HuH-7.5 (cell line): ENCODE measurements at regions not wholly inside any gene's neighbourhood (a gene's known extent, or its start where the extent isn't known, plus 50 kb on each side); places are given as distances from the start of the nearest gene placed in this dataset.

Experiments
- DNase-seq: peaks from one replicate; pipeline ENCODE4 v3.0.0; 2011; ENCODE audit warnings: low spot score

DNA sequence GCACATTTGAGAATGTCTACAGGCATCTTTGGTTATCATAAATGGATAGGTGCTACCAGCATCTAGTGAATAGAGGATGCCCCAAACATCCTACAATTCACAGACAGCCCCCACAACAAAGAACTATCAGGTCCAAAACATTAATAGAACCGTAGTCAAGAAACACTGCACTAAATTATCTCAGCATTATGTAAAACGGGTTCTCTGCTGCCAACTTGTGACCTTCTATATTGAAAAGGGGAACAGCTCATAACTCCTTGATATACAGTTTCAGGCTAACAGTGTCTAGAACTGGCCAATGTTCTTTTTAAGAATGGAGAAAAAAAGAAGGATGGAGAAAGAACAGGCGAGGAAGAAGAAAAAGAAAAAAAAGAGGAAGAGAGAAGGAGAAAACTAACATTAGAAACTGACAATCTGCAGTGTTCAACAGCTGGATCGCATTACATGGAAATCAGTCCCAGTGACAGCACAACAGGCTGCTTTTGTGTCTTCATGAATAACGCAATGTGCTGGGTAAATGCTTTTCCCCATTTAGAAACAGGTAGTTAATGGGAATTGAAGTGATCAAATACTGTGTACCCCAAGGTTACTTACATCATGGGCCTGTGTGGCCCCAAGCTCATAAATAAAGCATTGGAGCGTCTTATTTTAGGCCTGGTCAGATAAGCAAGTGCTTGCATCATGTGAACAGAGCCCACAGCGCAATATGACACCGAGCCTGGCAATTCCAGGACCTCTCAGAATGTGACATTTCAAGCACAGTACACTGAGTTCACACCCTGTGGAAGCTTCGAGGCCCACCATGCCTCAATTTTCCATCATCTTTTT lies 339.5 kb downstream of the DHX15 start:
- no peak for DNase-seq

DNA sequence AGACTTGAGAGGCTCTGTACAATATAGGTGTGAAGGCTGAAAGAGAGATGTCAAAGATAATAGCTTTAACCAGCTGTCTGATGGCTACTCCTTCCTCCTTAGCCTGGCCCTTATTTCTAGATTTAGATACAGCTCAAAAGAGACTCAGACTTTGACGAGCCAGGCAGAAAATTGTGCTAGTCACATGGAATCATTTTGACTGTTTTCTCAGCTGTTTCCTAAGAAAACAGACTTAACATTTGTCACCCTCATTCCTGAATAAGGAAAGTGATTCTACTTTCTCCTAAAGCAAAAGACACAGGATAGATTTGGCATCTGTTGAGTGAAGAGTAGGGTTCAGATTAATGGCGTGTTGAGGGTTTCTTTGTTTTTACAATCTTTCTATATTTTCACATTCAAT lies 340.7 kb downstream of the DHX15 start:
- no peak for DNase-seq

DNA sequence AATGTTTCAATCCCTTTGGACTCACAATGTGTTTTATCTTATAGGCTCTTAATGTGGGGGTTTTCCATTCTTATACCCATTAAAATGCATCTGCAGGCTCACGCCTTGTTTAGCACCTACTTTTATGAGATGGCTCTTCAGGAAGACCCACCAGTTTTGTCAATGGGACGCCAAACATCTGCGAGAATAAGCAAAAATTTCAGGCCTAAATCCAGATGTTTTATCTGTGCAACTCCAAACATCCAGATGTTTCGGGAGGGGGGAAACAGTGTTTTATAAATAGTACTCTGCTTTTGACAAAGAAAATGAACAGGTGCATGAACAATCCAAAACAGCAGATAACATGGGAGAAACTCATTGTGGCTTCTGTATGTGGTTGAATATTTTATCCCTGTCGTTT lies 342.8 kb downstream of the DHX15 start:
- no peak for DNase-seq

DNA sequence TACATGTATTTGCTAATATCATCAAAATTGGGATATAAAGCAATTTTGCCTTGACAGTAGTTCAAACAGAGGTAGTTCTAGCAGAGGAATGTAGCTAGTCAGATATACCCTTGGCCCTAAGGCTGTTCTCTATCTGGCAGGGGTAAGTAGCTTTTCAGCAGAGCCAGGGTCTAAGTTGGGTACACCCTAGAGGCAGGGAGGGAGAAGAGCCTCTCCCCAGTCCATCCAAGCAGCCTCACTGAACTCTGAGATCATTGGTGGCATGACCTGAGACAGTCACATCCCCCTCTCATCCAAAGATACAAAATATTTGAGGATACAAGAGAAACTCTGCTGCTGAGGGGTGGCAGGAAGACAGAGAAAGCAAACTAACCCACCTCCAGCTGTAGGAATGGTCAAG lies 343.7 kb downstream of the DHX15 start:
- no peak for DNase-seq

DNA sequence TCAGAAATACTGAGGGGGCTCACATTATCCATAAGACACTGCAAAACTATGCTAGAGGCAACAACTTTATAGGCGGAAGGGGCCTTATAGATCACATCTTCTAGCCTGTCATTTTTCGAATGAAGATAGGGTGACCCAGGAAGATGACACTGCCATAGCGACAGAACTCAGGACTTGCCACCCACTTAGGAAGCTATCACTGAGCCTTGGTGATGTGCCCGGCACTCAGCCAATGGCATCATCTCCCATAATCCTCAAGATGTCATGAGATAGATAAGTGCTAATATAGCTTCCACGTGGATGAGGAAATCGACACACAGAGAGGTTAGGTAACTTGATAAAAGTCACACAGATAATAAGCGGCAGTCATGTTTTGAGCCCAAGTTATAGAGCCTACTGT lies 346.6 kb downstream of the DHX15 start:
- DNase-seq: no peak

DNA sequence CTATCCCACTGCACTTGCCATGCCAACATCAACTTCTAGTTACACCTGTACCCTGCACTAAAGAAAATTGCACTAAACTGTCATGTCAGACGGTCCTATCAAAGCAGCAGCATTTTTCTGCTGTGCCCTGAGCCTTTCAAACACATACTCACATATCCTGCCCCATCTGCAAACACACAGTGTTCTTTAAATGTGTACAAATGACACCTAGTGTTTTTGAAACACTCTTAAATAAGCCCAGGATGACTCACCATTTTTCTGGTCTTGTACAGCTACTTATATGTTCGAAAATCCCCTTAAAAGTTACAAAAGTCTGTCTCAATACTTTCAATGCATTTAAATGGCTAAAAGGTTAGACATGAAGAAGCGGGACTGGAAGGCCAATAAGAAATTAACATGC lies 346.7 kb upstream of the PPARGC1A start:
- no peak for DNase-seq

DNA sequence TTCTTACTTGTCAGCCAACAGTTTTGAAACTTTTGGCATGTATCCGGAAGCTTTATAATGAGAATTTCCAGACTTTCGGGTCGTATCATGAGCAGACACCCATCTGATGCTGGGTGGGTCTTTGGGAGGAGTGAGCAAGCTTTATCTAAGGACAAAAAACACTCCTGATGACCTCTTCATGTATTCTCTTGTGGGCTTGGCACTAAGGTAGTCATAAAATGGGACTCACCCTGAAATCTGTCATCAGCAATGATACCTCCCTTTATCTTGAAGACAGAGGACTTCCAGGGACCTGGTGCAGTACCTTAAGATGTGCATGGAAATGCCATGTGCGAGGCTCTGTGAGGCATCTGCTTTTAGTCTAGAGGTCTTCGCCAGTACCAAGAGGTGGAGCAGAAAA lies 346.3 kb upstream of the PPARGC1A start:
- no peak for DNase-seq

DNA sequence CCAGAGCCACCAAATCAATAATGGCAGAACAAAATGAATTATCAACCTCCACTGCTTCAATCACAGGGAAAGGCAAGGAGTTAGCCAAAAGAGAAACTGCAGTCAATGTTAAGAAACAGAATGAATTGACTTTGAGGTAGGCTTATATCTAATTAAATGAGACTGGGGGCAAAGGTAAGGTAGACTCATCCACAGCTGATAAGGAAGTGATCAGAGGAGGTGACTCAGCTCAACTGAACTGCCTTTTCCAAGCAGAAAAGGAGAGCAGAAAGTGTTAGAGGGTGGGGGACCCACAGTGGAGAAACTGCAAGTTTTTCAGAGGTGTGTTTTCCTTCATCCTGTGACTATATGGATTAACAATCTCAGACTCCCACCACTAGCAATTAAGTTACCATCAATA lies 345.8 kb upstream of the PPARGC1A start:
- DNase-seq: no peak

DNA sequence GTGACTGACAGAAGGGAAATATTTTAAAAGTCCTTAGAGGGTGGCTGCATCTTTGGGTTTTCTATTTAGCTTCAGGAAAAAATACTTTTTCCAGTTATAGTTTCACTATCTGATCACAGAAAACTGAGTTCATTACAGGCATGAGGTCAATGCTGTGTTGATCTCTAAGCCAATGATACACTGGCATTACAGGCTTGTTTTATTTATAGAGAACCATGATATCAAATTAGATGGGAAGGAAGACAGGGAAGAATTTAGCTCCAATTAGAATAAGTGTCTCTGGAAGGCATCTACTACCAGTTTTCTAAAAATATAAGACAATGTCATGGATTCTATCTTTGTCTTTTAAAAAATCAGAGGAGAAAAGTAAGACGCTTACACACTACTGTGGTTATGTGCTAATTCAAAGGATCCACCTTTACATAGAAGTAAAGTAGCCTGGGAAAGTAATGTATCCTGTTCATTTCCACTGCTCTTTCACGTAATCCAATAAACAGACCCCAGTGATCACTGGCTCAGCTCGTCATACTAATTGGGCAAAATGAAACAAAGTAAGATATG lies 344.5 kb upstream of the PPARGC1A start:
- no peak for DNase-seq

DNA sequence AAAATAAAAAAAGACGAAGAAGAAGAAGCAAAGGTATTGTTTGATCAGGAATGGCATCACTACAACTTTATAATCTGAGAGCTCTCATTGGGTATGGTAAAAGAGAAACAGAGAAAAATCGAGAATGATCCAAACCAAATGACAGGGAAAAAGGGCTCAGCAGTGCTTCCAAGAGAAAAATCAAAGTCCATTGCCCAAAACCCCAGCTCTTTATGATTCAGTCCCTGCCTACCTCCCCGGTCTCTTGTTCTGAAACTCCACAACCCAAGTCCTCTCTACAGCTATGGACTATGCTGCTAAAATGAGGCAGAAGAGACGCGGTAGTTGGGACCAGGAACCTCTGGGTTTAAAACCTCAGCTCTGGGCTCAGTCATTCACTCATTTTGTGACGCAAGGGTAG lies 341.1 kb upstream of the PPARGC1A start:
- no peak for DNase-seq

DNA sequence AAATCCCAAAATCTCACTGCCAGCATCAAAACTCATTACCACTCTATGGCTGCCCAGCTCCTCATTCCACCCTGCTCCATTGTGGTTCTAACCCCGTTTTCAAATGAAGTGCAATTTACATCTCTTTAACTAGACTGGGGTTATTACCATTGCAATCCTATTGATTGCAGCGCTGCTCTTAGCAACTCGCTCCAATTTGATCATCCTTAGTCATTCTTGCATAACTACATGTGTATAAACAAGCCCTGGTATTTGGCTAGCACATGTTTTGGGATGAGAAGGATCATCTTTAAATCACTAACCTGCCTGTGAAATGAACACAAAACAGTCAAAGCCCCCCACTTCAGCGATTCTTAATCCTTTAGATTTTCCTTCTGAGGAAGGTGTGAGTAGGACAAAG lies 340.1 kb upstream of the PPARGC1A start:
- no peak for DNase-seq

DNA sequence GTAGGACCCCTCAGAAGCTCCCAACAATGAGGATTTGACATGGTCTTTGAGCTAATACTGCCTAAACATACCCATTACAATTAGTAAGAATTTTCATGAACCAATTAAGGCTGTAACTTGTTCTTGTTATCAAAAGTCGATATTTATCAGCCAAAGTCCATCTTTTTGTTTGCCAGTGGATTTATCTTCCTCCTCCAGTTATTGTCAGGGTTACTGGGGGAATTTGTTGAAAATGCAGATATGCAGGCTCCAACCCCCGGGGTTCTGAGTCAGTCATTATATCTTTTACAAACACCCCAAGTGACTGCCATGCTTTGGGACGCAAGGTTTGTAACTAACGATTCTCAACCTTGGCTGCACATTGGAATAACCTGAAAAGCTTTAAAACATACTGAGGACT lies 338.8 kb upstream of the PPARGC1A start:
- DNase-seq: no peak

DNA sequence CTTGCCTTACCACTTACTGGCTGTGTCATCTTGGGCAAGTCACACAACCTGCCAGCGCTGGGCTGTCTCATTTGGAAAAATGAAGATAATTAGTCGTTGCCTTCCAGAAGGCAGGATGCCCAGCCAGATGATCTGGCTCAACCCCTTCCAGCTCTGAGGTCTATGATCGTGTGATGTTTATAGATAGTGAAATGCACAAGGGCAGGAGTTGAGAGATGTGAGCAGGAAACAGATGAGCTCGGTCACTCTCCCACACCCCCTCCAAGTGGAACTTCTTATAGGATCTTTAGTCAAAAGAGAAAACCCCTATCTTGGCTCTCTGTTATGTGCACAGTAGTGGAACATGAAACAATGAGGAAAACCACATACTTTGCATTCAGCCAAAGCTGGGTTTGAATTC lies 336.8 kb upstream of the PPARGC1A start:
- no peak for DNase-seq

DNA sequence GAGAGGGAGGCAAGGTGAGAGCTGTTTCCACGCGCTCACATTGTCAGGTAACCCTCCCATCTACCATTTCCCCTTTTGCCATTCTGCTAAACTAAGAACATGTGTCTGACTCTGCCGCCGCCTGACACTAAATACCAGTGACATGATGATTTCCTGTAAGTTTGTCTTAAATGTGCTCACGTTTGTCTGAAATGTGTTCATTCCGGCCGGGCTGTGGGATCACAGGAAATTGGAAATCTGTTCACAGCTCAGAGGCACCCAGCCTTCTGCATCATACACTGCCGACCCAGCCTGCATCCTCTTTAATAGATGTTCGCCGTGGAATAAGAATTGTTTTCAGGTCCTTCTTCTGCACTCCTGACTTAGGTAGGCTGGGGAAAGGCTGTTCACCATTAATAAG lies 336.2 kb upstream of the PPARGC1A start:
- no peak for DNase-seq

DNA sequence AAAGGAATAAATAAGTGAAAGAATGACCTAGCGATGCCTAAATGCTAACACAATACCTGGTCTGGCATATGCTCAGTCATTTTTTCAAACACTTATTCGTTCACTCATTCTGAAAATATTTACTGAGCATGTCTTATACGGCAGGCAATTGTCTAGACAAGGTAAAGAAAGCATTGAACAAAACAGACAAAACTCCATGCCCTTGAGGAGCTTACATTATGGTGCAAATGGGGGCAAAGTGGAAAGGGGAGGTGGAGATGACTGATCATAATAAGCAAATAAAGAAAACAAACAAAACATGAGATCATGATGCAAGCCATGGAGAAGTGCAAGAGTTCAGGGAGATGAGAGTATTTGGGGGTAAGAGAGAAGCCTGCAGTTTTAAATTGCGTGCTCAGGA lies 334.6 kb upstream of the PPARGC1A start:
- no peak for DNase-seq

DNA sequence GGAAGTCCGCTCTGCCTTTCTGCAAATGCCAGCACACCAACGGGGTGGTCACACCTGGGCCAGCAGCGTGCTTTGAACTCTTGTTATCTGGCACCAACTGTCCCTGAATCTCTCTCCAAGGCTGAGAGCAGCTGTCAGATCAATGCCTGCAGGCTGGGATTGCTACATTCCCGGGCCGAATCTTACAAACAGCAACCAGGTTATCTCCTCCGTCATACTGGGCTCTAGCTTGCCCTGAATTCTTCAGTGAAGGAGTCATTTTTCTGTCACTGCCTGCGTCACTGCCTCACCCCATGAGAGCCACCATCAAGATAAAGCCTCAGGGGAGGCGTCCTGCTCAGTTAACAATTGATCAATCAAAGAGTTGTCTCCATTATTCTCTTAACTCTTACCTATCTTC lies 329.4 kb upstream of the PPARGC1A start:
- DNase-seq: peak; percentile 29

DNA sequence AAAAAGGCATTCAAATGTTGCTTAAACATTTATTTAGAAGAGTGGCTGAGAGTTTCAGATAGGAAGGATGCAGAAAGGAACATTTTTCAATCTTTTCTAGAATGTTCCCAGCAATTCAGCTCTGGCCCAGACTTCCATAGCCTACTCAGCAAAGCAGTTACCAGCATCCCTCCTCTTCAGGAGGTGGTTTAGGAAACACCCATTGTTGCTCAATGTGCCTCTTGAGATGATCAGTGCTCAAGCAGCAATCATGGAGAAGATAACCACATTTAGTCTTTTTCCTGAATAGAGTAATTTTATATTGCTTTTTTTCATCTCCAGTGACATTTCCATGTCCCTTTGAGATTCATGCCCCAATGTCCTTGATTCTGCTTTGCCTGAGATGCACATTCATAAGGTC lies 328.7 kb upstream of the PPARGC1A start:
- DNase-seq: no peak

DNA sequence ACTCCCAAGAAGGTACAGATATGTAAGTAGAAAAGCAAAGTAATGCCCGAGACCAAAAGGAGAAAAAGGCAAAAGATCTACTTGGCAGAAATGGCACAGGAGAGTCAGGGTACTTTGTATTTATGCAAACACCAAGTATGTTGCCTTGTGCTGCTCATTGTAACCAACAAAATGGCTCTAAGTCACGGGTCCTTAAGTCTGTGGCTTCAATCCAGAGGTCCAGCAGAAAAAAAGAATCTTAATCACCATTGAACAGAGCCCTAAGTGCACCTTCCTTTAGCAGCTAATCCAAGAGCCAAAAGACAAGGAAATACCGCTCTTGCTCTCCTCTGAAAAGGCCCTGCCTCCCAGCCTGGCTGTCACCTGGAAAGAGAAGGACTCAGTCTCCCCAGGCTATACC lies 324.9 kb upstream of the PPARGC1A start:
- DNase-seq: no peak

DNA sequence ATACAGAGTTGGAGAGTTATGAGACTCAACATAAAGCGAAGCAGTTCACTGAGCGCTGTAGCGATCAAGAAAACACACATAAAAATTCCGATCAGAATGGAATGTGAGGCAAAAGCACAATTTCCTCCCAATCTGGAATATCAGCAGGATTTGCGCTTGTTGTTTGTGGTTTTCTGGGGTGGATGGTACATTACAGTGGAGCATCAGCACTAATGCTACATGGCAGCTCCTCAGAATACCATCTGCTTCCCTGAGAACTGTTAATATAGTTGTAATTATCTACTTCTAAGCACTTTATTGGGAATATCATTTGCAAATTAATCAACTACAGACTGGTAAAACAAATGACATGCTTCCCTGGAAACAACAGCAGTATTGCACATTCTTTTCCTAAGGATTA lies 324.1 kb upstream of the PPARGC1A start:
- DNase-seq: no peak

DNA sequence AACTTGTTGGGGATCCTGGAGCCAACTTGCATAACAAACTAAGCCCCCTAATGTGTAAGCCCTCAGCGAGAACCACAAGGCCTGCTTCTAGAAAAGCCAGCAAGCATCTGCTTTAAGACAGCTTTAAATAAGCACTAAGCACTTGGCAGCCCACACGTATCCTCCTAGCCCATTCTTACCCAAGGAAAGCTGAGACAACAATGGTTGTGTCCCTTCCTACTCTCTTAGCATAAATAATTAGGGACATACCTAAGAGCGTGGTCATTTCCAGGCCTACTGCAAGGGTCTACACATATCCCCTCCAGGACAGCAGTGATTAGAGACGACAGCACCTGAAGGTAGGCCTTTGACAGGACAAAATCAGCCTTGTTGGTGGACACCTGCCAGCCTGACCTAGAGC lies 322.8 kb upstream of the PPARGC1A start:
- no peak for DNase-seq

DNA sequence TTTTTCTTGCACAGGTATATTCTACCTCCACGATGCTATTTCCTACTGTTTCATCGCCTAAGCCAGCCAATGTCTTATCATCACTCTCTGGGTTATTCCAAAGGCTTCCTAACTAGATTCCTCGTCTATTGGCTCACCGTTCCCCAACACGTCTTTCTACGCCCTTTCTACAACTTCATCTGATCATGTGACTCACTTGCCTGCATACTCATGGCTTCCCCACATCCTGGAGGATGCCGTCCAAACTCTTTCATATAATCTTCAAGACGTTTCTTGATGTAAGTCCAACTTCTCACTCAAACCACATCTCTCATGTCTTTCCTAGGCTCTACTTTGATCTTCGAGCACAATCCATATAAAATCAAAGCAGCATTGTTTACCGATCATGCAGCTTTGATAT lies 322.0 kb upstream of the PPARGC1A start:
- no peak for DNase-seq

DNA sequence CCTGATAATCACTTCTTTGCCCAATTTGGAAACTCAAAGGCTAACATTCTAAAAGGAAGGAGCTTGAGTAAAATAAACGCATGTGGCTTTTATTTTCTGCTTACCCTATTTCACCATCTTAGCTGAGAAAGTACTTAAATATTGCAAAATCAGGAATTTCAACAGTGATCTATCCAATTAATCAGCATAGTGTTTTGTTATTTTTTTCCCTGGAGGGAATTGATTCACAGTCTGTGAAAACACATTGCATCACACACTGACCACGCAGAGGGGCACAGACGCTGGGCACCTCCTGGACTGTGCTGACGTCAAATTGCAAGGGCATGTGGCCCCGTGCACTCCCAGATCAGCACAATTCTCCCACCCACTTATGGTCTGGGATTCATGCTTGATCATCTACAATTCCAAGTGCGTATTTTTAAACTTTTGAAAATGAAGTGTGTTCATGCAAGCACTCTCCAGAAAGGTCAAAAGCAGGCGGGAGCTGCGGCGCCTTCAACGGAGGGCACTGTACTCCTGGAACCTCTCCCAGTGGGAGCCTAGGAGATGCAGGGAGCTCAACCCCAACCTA lies 320.6 kb upstream of the PPARGC1A start:
- DNase-seq: no peak

DNA sequence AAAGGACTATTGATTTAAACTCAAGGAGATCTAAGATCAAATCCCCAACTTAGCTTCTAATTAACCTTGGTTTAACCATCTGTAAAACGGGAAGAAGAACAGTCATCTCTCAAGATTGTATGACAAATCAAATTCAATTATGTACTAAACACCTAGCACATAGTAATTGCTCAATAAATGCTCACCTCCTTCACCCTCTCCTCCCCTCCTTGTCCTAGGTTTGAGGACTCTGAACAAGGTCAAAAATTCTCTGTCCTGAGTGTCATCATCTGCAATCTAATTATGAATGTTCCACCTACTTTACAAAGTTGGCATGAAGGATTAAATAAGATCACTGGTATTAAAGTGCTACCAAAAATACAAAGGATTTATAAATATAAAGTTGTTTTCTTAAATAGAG lies 320.1 kb upstream of the PPARGC1A start:
- no peak for DNase-seq

DNA sequence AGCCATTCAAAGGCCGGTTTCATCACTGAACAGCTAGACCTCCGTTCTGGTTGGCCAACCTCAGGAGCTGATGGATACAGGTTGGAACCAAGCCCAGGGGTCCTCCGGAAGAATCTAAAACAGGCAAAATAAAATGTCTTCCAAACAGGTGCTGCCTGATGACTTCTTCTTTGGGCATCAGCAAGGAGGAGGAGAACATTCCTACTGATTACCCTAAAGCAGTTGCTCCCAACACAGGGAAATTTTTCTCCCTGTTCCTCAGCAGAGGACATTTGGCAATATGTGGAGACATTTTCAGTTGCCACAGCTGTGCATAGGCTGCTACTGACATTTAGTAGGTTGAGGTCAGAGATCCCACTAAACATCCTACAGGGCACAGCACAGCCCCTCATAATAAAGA lies 319.3 kb upstream of the PPARGC1A start:
- DNase-seq: no peak
